H9 (cell line): ENCODE measurements at regions not wholly inside any gene's neighbourhood (a gene's known extent, or its start where the extent isn't known, plus 50 kb on each side); places are given as distances from the start of the nearest gene placed in this dataset.

ENCODE experiments used
- DNase-seq: peaks from one replicate; pipeline ENCODE4 v3.0.0-alpha.2; 2017
- H2AFZ ChIP-seq: one replicate; pipeline ENCODE4 v1.6.1; 2013; ENCODE audit warnings: mild to moderate bottlenecking, low read length, control low read depth, moderate library complexity
- H2AK5ac ChIP-seq: 2 replicates; pipeline ENCODE4 v1.6.1; 2013; ENCODE audit warnings: low read length, control low read depth, mixed read lengths; ENCODE audit not compliant: insufficient read length
- H2BK120ac ChIP-seq: one replicate; pipeline ENCODE4 v1.6.1; 2013; ENCODE audit warnings: low read depth, mild to moderate bottlenecking, low read length, control low read depth, inconsistent platforms; ENCODE audit not compliant: poor library complexity, severe bottlenecking
- H2BK12ac ChIP-seq: 2 replicates; pipeline ENCODE4 v1.6.1; 2013; ENCODE audit warnings: low read length, control low read depth, mixed read lengths, low read depth; ENCODE audit not compliant: insufficient read length
- H2BK15ac ChIP-seq: 2 replicates; pipeline ENCODE4 v1.6.1; 2013; ENCODE audit warnings: low read depth, low read length, control low read depth
- H2BK20ac ChIP-seq: one replicate; pipeline ENCODE4 v1.6.1; 2013; ENCODE audit warnings: low read depth, mild to moderate bottlenecking, low read length, control low read depth, inconsistent platforms; ENCODE audit not compliant: poor library complexity, severe bottlenecking
- H2BK5ac ChIP-seq: 2 replicates; pipeline ENCODE4 v1.6.1; 2013; ENCODE audit warnings: low read length, control low read depth, mixed read lengths; ENCODE audit not compliant: insufficient read length
- H3K14ac ChIP-seq: 2 replicates; pipeline ENCODE4 v1.6.1; 2013; ENCODE audit warnings: low read length, control low read depth; ENCODE audit not compliant: insufficient read depth
- H3K18ac ChIP-seq: 2 replicates; pipeline ENCODE4 v1.6.1; 2013; ENCODE audit warnings: low read depth, mild to moderate bottlenecking, mixed read lengths, low read length, control low read depth; ENCODE audit not compliant: insufficient read length
- H3K23ac ChIP-seq: 2 replicates; pipeline ENCODE4 v1.6.1; 2013; ENCODE audit warnings: low read length, control low read depth, mixed read lengths, low read depth; ENCODE audit not compliant: insufficient read length
- H3K23me2 ChIP-seq: 2 replicates; pipeline ENCODE4 v1.6.1; 2013; ENCODE audit warnings: low read depth, mild to moderate bottlenecking, mixed read lengths, low read length, control low read depth; ENCODE audit not compliant: insufficient read length, poor library complexity, severe bottlenecking
- H3K27ac ChIP-seq: 2 replicates; pipeline ENCODE4 v1.5.1; 2013; ENCODE audit warnings: low read length, control low read depth, mixed read lengths, low read depth; ENCODE audit not compliant: insufficient read length
- H3K27me3 ChIP-seq: 2 replicates; pipeline ENCODE4 v1.6.1; 2013; ENCODE audit warnings: low read length, control low read depth, inconsistent platforms; ENCODE audit not compliant: insufficient read depth
- H3K4ac ChIP-seq: 2 replicates; pipeline ENCODE4 v1.6.1; 2013; ENCODE audit warnings: low read depth, mild to moderate bottlenecking, control low read depth, inconsistent platforms, low read length, moderate library complexity
- H3K4me1 ChIP-seq: 2 replicates; pipeline ENCODE4 v1.6.1; 2013; ENCODE audit warnings: low read length, control low read depth, inconsistent platforms; ENCODE audit not compliant: insufficient read depth
- H3K4me2 ChIP-seq: 2 replicates; pipeline ENCODE4 v1.6.1; 2013; ENCODE audit warnings: low read length, control low read depth, mixed read lengths; ENCODE audit not compliant: insufficient read length, insufficient read depth
- H3K56ac ChIP-seq: 2 replicates; pipeline ENCODE4 v1.6.1; 2013; ENCODE audit warnings: low read depth, mild to moderate bottlenecking, mixed read lengths, low read length, control low read depth; ENCODE audit not compliant: insufficient read length
- H3K79me1 ChIP-seq: 2 replicates; pipeline ENCODE4 v1.6.1; 2013; ENCODE audit warnings: low read depth, mild to moderate bottlenecking, moderate library complexity, low read length, control low read depth, inconsistent platforms; ENCODE audit not compliant: insufficient read depth, poor library complexity, severe bottlenecking
- H3K79me2 ChIP-seq: 2 replicates; pipeline ENCODE4 v1.6.1; 2013; ENCODE audit warnings: low read length, control low read depth, inconsistent platforms; ENCODE audit not compliant: insufficient read depth
- H3K9ac ChIP-seq: 2 replicates; pipeline ENCODE4 v1.6.1; 2013; ENCODE audit warnings: low read length, control low read depth, mixed read lengths; ENCODE audit not compliant: insufficient read length; ENCODE audit errors: extremely low read depth
- H3K9me3 ChIP-seq: one replicate; pipeline ENCODE4 v1.6.1; 2013; ENCODE audit warnings: low read depth, low read length, inconsistent platforms; ENCODE audit not compliant: control insufficient read depth
- H3T11ph ChIP-seq: one replicate; pipeline ENCODE4 v1.6.1; 2013; ENCODE audit warnings: mild to moderate bottlenecking, low read length, control low read depth, inconsistent platforms
- H4K20me1 ChIP-seq: one replicate; pipeline ENCODE4 v1.6.1; 2013; ENCODE audit not compliant: control insufficient read depth, insufficient read length, insufficient read depth
- H4K5ac ChIP-seq: 2 replicates; pipeline ENCODE4 v1.6.1; 2013; ENCODE audit warnings: low read depth, mild to moderate bottlenecking, mixed read lengths, low read length, control low read depth; ENCODE audit not compliant: insufficient read length
- H4K8ac ChIP-seq: replicated peaks from 2 replicates; pipeline ENCODE4 v1.6.1; 2013; ENCODE audit warnings: low read length, control low read depth, mixed read lengths, low read depth; ENCODE audit not compliant: insufficient read length
- H4K91ac ChIP-seq: 2 replicates; pipeline ENCODE4 v1.6.1; 2013; ENCODE audit warnings: low read depth, mild to moderate bottlenecking, moderate library complexity, mixed read lengths, low read length, control low read depth; ENCODE audit not compliant: insufficient read length
- H3K27ac Mint-ChIP-seq, 3 experiments: 2 replicates in 2 of 3; 3 replicates in 1 of 3; pipeline ENCODE4 v1.8.0; 2020 to 2021; ENCODE audit warnings: mixed read lengths in 3 of 3, mild to moderate bottlenecking in 1 of 3, moderate library complexity in 1 of 3
- H3K27me3 Mint-ChIP-seq: 2 replicates; pipeline ENCODE4 v1.8.0; 2021; ENCODE audit warnings: low read depth, mild to moderate bottlenecking, moderate library complexity, mixed read lengths
- H3K36me3 Mint-ChIP-seq, 3 experiments: 2 replicates in 2 of 3; 3 replicates in 1 of 3; pipeline ENCODE4 v1.8.0; 2020 to 2021; ENCODE audit warnings: low read depth in 3 of 3, mixed read lengths in 3 of 3; ENCODE audit not compliant: insufficient read depth in 1 of 3
- H3K4me1 Mint-ChIP-seq, 2 experiments: 2 replicates each; pipeline ENCODE4 v1.8.0; 2020; ENCODE audit warnings: mixed read lengths in 2 of 2
- H3K4me3 Mint-ChIP-seq, 2 experiments: 2 replicates in 1 of 2; 3 replicates in 1 of 2; pipeline ENCODE4 v1.8.0; 2020 to 2021; ENCODE audit warnings: mild to moderate bottlenecking in 2 of 2, mixed read lengths in 2 of 2, moderate library complexity in 1 of 2
- H3K9me3 Mint-ChIP-seq, 2 experiments: 2 replicates in 1 of 2; 3 replicates in 1 of 2; pipeline ENCODE4 v1.8.0; 2020; ENCODE audit warnings: mild to moderate bottlenecking in 2 of 2, mixed read lengths in 2 of 2, moderate library complexity in 1 of 2
- CTCF ChIP-seq: fragments of 200-600 bp; sonication (generic); conservative IDR thresholded peaks from 3 replicates; pipeline ENCODE4 v1.8.0; 2021; ENCODE audit warnings: antibody characterized with exemption, mild to moderate bottlenecking
- WGBS: extraction: QIAGEN DNeasy Blood & Tissue Kit; methylation state at CpG from one replicate; pipeline ENCODE4 v1.1.7; 2013; ENCODE audit warnings: missing lambda C conversion rate, low lambda C conversion rate, mixed read lengths; ENCODE audit not compliant: insufficient read length; ENCODE audit errors: extremely low coverage; 5-methylcytosine and 5-hydroxymethylcytosine counted together

GRCh38 chr10:61346796-61347413 is 106.3 kb downstream of the TMEM26 start:
- Histone ChIP-seq H3K9me3 (no peaks in the 10 kb centered on the region), H3K27ac (no peak overlapping the region), H3K27me3 (no peaks in the 10 kb centered on the region), H2BK15ac (no peak overlapping the region), H4K5ac (no peak overlapping the region), H3K18ac (no peak overlapping the region), H3K4ac (no peak overlapping the region), H3K4me2 (no peak overlapping the region), H4K8ac (no peak overlapping the region), H3K56ac (no peak overlapping the region), H2AK5ac (no peak overlapping the region), H3K14ac (no peak overlapping the region), H2BK20ac (no peak overlapping the region), H4K91ac (no peak overlapping the region), H3K9ac (no peak overlapping the region), H3K4me1 (no peaks in the 10 kb centered on the region), H3K23me2 (no peaks in the 10 kb centered on the region), H2BK12ac (no peak overlapping the region), H2BK5ac (no peak overlapping the region), H3K23ac (no peak overlapping the region), H2BK120ac (no peak overlapping the region), H3T11ph (no peak overlapping the region), H3K79me2 (no peaks in the 10 kb centered on the region), H3K79me1 (no peaks in the 10 kb centered on the region), H2AFZ (no peak overlapping the region), H4K20me1 (no peaks in the 10 kb centered on the region)
- no CpG with 5 or more reads among the region's 3 CpGs for WGBS
- Mint-ChIP-seq H3K9me3 (no peaks in the 10 kb centered on the region), H3K4me1 (no peaks in the 10 kb centered on the region), H3K36me3 (no peaks in the 10 kb centered on the region), H3K27ac (no peak overlapping the region), H3K27me3 (no peaks in the 10 kb centered on the region; the same call in none of the 2 replicates), H3K4me3 (no peak overlapping the region)
- DNase-seq = no peak
- no peak for TF ChIP-seq CTCF
